Suprapubic skin (tissue), 4 donors: ENCODE measurements at regions not wholly inside any gene's neighbourhood (a gene's known extent, or its start where the extent isn't known, plus 50 kb on each side); places are given as distances from the start of the nearest gene placed in this dataset.

ENCODE experiments used
- POLR2A ChIP-seq, 2 donors: fragments of 450-650 bp; IDR thresholded peaks; one replicate each; pipeline ENCODE4 v1.6.1; 2017; ENCODE audit warnings: antibody characterized with exemption in 2 of 2, mild to moderate bottlenecking in 2 of 2, moderate library complexity in 2 of 2
- POLR2AphosphoS5 ChIP-seq, 3 donors: sonication (generic); formaldehyde crosslinking; IDR thresholded peaks; one replicate each; pipeline ENCODE4 v1.6.1; 2017; ENCODE audit warnings: antibody characterized with exemption in 3 of 3
- TF ChIP-seq, protein P1 (sequence below), 2 donors: fragments of 200-600 bp in 1 of 2; fragments of 450-650 bp in 1 of 2; sonication (generic) in 1 of 2; IDR thresholded peaks; one replicate each; pipeline ENCODE4 v1.5.1; 2016 to 2019; ENCODE audit warnings: antibody characterized with exemption in 2 of 2, mild to moderate bottlenecking in 1 of 2, moderate library complexity in 1 of 2

DNA sequence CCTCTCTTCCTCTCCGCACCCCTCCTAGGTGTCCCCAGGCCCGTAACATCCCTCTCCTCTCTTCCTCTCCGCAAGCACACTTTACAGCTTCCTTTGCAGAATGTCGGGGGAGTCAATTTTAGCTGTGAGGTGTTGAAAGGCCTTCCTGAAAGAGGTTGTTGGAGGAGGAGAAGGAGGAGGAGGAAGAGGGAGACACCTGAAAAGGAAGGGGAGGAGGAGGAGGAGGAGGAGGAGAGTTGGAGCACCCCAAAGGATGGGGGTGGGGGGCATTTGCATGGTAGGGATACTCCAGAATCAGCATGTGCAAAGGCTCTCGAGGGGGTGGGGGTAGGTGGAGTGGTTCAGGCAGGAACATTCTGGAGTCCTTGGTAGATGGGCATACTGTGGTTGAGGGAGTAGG, 1045.1 kb downstream of the TBC1D22A start:
- TF ChIP-seq, protein P1, sequence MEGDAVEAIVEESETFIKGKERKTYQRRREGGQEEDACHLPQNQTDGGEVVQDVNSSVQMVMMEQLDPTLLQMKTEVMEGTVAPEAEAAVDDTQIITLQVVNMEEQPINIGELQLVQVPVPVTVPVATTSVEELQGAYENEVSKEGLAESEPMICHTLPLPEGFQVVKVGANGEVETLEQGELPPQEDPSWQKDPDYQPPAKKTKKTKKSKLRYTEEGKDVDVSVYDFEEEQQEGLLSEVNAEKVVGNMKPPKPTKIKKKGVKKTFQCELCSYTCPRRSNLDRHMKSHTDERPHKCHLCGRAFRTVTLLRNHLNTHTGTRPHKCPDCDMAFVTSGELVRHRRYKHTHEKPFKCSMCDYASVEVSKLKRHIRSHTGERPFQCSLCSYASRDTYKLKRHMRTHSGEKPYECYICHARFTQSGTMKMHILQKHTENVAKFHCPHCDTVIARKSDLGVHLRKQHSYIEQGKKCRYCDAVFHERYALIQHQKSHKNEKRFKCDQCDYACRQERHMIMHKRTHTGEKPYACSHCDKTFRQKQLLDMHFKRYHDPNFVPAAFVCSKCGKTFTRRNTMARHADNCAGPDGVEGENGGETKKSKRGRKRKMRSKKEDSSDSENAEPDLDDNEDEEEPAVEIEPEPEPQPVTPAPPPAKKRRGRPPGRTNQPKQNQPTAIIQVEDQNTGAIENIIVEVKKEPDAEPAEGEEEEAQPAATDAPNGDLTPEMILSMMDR (IDR thresholded peaks at IDR 0.05): no peak
- TF ChIP-seq POLR2AphosphoS5 (IDR thresholded peaks at IDR 0.05) (no peak), POLR2A (IDR thresholded peaks at IDR 0.05) (no peak)
